IMR-90 (cell line): ENCODE measurements at regions not wholly inside any gene's neighbourhood (a gene's known extent, or its start where the extent isn't known, plus 50 kb on each side); places are given as distances from the start of the nearest gene placed in this dataset.

Experiments
- ATAC-seq: fragments of 200-7000 bp; cut with Tn5 transposase; 2 replicates; pipeline ENCODE4 v1.9.1; 2020; ENCODE audit warnings: low read depth, mild to moderate bottlenecking, moderate library complexity
- BruUV-seq: library from RNA; stranded (reverse); fragments of 400-500 nt; replicated peaks from 2 replicates; lab custom pipeline; 2021; lab: Mats Ljungman, UMichigan
- CTCF ChIA-PET: fragments of 300-600 bp; formaldehyde crosslinking; extraction: SDS; loops from one replicate; lab custom pipeline; 2021; ENCODE audit warnings: antibody characterized with exemption; lab: Yijun Ruan, JAX
- POLR2A ChIA-PET: fragments of 300-600 bp; sonication (Branson Sonifier 250); formaldehyde crosslinking; loops from one replicate; lab custom pipeline; 2022; ENCODE audit warnings: antibody characterized with exemption; ENCODE audit not compliant: unreplicated experiment; lab: Charles Lee
- DNase-seq: peaks from one replicate; pipeline ENCODE4 v3.0.0; 2013
- H2AFZ ChIP-seq: replicated peaks from 2 replicates; pipeline ENCODE3; 2013; ENCODE audit warnings: low read length, mild to moderate bottlenecking; ENCODE audit not compliant: poor library complexity
- H2AK5ac ChIP-seq: 2 replicates; pipeline ENCODE4 v1.6.1; 2013; ENCODE audit warnings: low read depth, low read length, inconsistent platforms
- H2AK9ac ChIP-seq: replicated peaks from 2 replicates; pipeline ENCODE3; 2013; ENCODE audit warnings: mild to moderate bottlenecking, low read depth, low read length, moderate library complexity; ENCODE audit not compliant: poor library complexity
- H2BK120ac ChIP-seq: 2 replicates; pipeline ENCODE4 v1.6.1; 2013; ENCODE audit warnings: low read depth, low read length, inconsistent platforms
- H2BK15ac ChIP-seq: 3 replicates; pipeline ENCODE4 v1.6.1; 2013; ENCODE audit warnings: low read depth, low read length, inconsistent platforms
- H2BK20ac ChIP-seq: 2 replicates; pipeline ENCODE4 v1.6.1; 2013; ENCODE audit warnings: low read depth, mild to moderate bottlenecking, inconsistent platforms, low read length, moderate library complexity
- H2BK5ac ChIP-seq: 2 replicates; pipeline ENCODE4 v1.6.1; 2013; ENCODE audit warnings: mild to moderate bottlenecking, low read depth, low read length, inconsistent platforms; ENCODE audit not compliant: poor library complexity, severe bottlenecking
- H3K14ac ChIP-seq: replicated peaks from 2 replicates; pipeline ENCODE4 v1.6.1; 2013; ENCODE audit warnings: low read depth, low read length, inconsistent platforms
- H3K18ac ChIP-seq: 2 replicates; pipeline ENCODE4 v1.6.1; 2013; ENCODE audit warnings: low read depth, low read length, control low read depth
- H3K23ac ChIP-seq: 2 replicates; pipeline ENCODE4 v1.6.1; 2013; ENCODE audit warnings: low read depth, low read length, inconsistent platforms
- H3K27ac ChIP-seq: 2 replicates; pipeline ENCODE4 v1.5.1; 2013; ENCODE audit warnings: mild to moderate bottlenecking, control low read depth, low read length; ENCODE audit not compliant: insufficient read depth
- H3K27me3 ChIP-seq: 2 replicates; pipeline ENCODE4 v1.6.1; 2013; ENCODE audit warnings: low read length; ENCODE audit not compliant: control insufficient read depth, insufficient read depth
- H3K36me3 ChIP-seq: 2 replicates; pipeline ENCODE4 v1.6.1; 2013; ENCODE audit warnings: low read length, mixed read lengths; ENCODE audit not compliant: control insufficient read depth, insufficient read depth
- H3K4ac ChIP-seq: 2 replicates; pipeline ENCODE4 v1.6.1; 2013; ENCODE audit warnings: low read depth, low read length, inconsistent platforms
- H3K4me1 ChIP-seq: 2 replicates; pipeline ENCODE4 v1.6.1; 2013; ENCODE audit warnings: low read length, mixed read lengths; ENCODE audit not compliant: control insufficient read depth, insufficient read depth
- H3K4me2 ChIP-seq: 2 replicates; pipeline ENCODE4 v1.6.1; 2013; ENCODE audit warnings: low read depth, mild to moderate bottlenecking, control low read depth, low read length, moderate library complexity
- H3K4me3 ChIP-seq: 2 replicates; pipeline ENCODE4 v1.5.1; 2013; ENCODE audit warnings: low read depth, mild to moderate bottlenecking, control low read depth, low read length, moderate library complexity; ENCODE audit not compliant: insufficient read depth
- H3K56ac ChIP-seq: 2 replicates; pipeline ENCODE4 v1.6.1; 2013; ENCODE audit warnings: low read length, inconsistent platforms; ENCODE audit not compliant: insufficient read depth; ENCODE audit errors: extremely low read depth
- H3K79me1 ChIP-seq, 2 experiments: 2 replicates each; pipeline ENCODE4 v1.6.1; 2013; ENCODE audit warnings: low read length in 2 of 2, inconsistent platforms in 1 of 2, low read depth in 1 of 2
- H3K9ac ChIP-seq: 2 replicates; pipeline ENCODE4 v1.6.1; 2013; ENCODE audit warnings: low read depth, low read length, control low read depth
- H3K9me1 ChIP-seq: 2 replicates; pipeline ENCODE4 v1.6.1; 2013; ENCODE audit warnings: low read length, inconsistent platforms; ENCODE audit not compliant: insufficient read depth
- H3K9me3 ChIP-seq: 2 replicates; pipeline ENCODE4 v1.6.1; 2013; ENCODE audit warnings: low read length; ENCODE audit not compliant: control insufficient read depth, insufficient read depth
- H4K20me1 ChIP-seq: 2 replicates; pipeline ENCODE4 v1.6.1; 2013; ENCODE audit warnings: low read length, inconsistent platforms; ENCODE audit not compliant: insufficient read depth
- H4K5ac ChIP-seq: 2 replicates; pipeline ENCODE4 v1.6.1; 2013; ENCODE audit warnings: mild to moderate bottlenecking, low read depth, low read length, control low read depth
- H4K8ac ChIP-seq, 2 experiments: 2 replicates each; pipeline ENCODE4 v1.6.1; 2013; ENCODE audit warnings: low read depth in 2 of 2, low read length in 2 of 2, control low read depth in 1 of 2, inconsistent platforms in 1 of 2
- H4K91ac ChIP-seq: 2 replicates; pipeline ENCODE4 v1.6.1; 2013; ENCODE audit warnings: low read depth, low read length, inconsistent platforms; ENCODE audit not compliant: insufficient read depth
- CEBPB ChIP-seq: IDR thresholded peaks from 2 replicates; pipeline ENCODE4 v1.6.1; 2012; ENCODE audit warnings: low read depth, low read length, improper control_type of control experiment
- FOS ChIP-seq: fragments of 150-350 bp; IDR thresholded peaks from 2 replicates; pipeline ENCODE4 v1.6.1; 2016; ENCODE audit warnings: low read depth, low read length
- MAZ ChIP-seq: IDR thresholded peaks from 2 replicates; pipeline ENCODE4 v1.6.1; 2012; ENCODE audit warnings: low read depth, mild to moderate bottlenecking, low read length, improper control_type of control experiment, moderate library complexity, borderline replicate concordance
- NFE2L2 ChIP-seq: fragments of 150-350 bp; IDR thresholded peaks from 2 replicates; pipeline ENCODE4 v1.6.1; 2016; ENCODE audit warnings: low read depth, mild to moderate bottlenecking, low read length
- RAD21 ChIP-seq: IDR thresholded peaks from 2 replicates; pipeline ENCODE4 v1.6.1; 2012; ENCODE audit warnings: low read length, improper control_type of control experiment
- RCOR1 ChIP-seq: IDR thresholded peaks from 2 replicates; pipeline ENCODE4 v1.6.1; 2012; ENCODE audit warnings: mild to moderate bottlenecking, low read length, improper control_type of control experiment; ENCODE audit not compliant: insufficient replicate concordance
- WGBS, 2 experiments: methylation state at CpG; one replicate each; pipeline versions ENCODE4 v1.1.5 to v1.1.7; 2013; ENCODE audit warnings: missing lambda C conversion rate in 2 of 2; ENCODE audit not compliant: insufficient read length in 1 of 2; ENCODE audit errors: extremely low coverage in 2 of 2; 5-methylcytosine and 5-hydroxymethylcytosine counted together
- dilution Hi-C: fragments of 300-500 bp; cut with HindIII; formaldehyde crosslinking; loops from one replicate; pipeline ENCODE4 v1.14.3; 2018; ENCODE audit warnings: low sequenced_read_pairs; ENCODE audit not compliant: unreplicated experiment
- in situ Hi-C: fragments of 300-500 bp; cut with MboI; formaldehyde crosslinking; loops from 3 replicates; pipeline ENCODE4 v1.14.3; 2019; ENCODE audit warnings: low sequenced_read_pairs, inconsistent platforms, mixed read lengths
- intact Hi-C: fragments of 100-400 bp; cut with micrococcal nuclease; formaldehyde crosslinking; loops from 2 replicates; pipeline ENCODE4 v1.10.0; 2022
- TF ChIP-seq, protein P1 (sequence below): conservative IDR thresholded peaks from 2 replicates; pipeline ENCODE4 v1.5.1; 2012; ENCODE audit warnings: mild to moderate bottlenecking, low read depth, low read length, improper control_type of control experiment

DNA sequence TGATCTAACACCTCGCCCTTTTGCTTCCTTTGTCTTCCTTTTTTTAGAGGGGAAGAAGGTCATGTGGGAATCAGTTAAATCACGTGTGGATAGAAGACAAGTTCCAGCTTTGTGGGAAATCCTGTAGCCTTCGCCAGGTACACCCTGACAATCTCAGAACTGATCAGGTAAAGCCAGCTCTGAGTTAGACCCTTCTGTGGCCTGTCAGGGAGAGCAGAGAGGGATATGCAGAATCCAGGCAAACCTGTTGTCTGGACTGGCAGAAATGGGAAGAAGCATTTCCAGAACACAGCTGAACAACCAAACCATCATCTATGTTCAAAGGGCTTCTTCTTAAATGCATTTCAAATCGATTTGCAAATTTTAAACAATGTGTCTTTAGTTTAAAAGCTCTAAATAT, 247.4 kb upstream of the FN1 start:
- CTCF ChIA-PET = interaction anchor here (0.8 kb wide), 1 partner anchor 22 kb away, joined by 3 read pairs; no protein-coding TSS in a partner anchor

More for the DNA sequence above, 247.4 kb upstream of the FN1 start:
- no peak overlapping the region for H3K9ac ChIP-seq
- peak overlapping the region; percentile 44; the same call in 1 of the 2 replicates for H4K5ac ChIP-seq
- H2AK5ac ChIP-seq = peak overlapping the region; percentile 69
- peak overlapping the region; percentile 70 for H4K91ac ChIP-seq
- H4K20me1 ChIP-seq = no peaks in the 10 kb centered on the region
- intact Hi-C loops (no loop called here), dilution Hi-C loops (no loop called here), in situ Hi-C loops (no loop called here)
- H3K4me2 ChIP-seq = no peak overlapping the region
- POLR2A ChIA-PET = interaction anchor here (0.6 kb wide), 1 partner anchor 9 kb away, joined by 3 read pairs; no protein-coding TSS in a partner anchor
- TF ChIP-seq NFE2L2 = no peak
- TF ChIP-seq RCOR1 = no peak
- TF ChIP-seq MAZ = no peak
- no peak for TF ChIP-seq FOS
- TF ChIP-seq CEBPB = no peak
- TF ChIP-seq, protein P1, sequence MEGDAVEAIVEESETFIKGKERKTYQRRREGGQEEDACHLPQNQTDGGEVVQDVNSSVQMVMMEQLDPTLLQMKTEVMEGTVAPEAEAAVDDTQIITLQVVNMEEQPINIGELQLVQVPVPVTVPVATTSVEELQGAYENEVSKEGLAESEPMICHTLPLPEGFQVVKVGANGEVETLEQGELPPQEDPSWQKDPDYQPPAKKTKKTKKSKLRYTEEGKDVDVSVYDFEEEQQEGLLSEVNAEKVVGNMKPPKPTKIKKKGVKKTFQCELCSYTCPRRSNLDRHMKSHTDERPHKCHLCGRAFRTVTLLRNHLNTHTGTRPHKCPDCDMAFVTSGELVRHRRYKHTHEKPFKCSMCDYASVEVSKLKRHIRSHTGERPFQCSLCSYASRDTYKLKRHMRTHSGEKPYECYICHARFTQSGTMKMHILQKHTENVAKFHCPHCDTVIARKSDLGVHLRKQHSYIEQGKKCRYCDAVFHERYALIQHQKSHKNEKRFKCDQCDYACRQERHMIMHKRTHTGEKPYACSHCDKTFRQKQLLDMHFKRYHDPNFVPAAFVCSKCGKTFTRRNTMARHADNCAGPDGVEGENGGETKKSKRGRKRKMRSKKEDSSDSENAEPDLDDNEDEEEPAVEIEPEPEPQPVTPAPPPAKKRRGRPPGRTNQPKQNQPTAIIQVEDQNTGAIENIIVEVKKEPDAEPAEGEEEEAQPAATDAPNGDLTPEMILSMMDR = no peak
- TF ChIP-seq RAD21 = no peak
- no peak overlapping the region for H3K23ac ChIP-seq
- H3K9me1 ChIP-seq = no peaks in the 10 kb centered on the region; the same call in none of the 2 replicates
- peaks cover 19% of the 10 kb centered on the region for H3K4me1 ChIP-seq
- H3K27ac ChIP-seq = no peak overlapping the region
- H3K56ac ChIP-seq = no peak overlapping the region
- H3K79me1 ChIP-seq = no peaks in the 10 kb centered on the region
- H2AFZ ChIP-seq = peak overlapping the region; percentile 30
- 0 out of 2 replicates have a peak overlapping the region, but pooled peaks have one; percentile 69 for H3K14ac ChIP-seq
- H3K4ac ChIP-seq = peak overlapping the region; percentile 72
- DNase-seq (no peak), ATAC-seq (no peak)
- no peaks in the 10 kb centered on the region for H3K27me3 ChIP-seq
- peak overlapping the region; percentile 5; the same call in 1 of the 2 replicates for H3K18ac ChIP-seq
- H2BK120ac ChIP-seq = peak overlapping the region; percentile 86
- BruUV-seq = no TSS peak
- peak overlapping the region; percentile 44 for H2BK5ac ChIP-seq
- no peak overlapping the region for H3K4me3 ChIP-seq
- WGBS, 2 experiments = no CpG with 5 or more reads among the region's 4 CpGs
- peak overlapping the region; percentile 85 for H2BK20ac ChIP-seq
- peak overlapping the region; percentile 92; the same call in 2 of the 3 replicates for H2BK15ac ChIP-seq
- H4K8ac ChIP-seq = peak overlapping the region in 1 of 2 experiments; percentile 56; a peak in 2 of 4 replicates
- H3K36me3 ChIP-seq = no peaks in the 10 kb centered on the region
- no peaks in the 10 kb centered on the region for H3K9me3 ChIP-seq
- no peak overlapping the region for H2AK9ac ChIP-seq
